Tibial nerve (tissue), 4 donors: ENCODE measurements at regions not wholly inside any gene's neighbourhood (a gene's known extent, or its start where the extent isn't known, plus 50 kb on each side); places are given as distances from the start of the nearest gene placed in this dataset.

Experiments
- EP300 ChIP-seq, 2 donors: sonication (generic); formaldehyde crosslinking; IDR thresholded peaks; one replicate each; pipeline ENCODE4 v1.6.1; 2017; ENCODE audit warnings: antibody characterized with exemption in 2 of 2, mild to moderate bottlenecking in 1 of 2
- TF ChIP-seq, protein P1 (sequence below), 5 experiments: fragments of 200-600 bp in 3 of 5; fragments of 450-650 bp in 2 of 5; sonication (generic) in 3 of 5; IDR thresholded peaks; one replicate each; pipeline ENCODE4 v1.5.1; 2016 to 2019; ENCODE audit warnings: antibody characterized with exemption in 5 of 5, mild to moderate bottlenecking in 3 of 5, moderate library complexity in 2 of 5

DNA sequence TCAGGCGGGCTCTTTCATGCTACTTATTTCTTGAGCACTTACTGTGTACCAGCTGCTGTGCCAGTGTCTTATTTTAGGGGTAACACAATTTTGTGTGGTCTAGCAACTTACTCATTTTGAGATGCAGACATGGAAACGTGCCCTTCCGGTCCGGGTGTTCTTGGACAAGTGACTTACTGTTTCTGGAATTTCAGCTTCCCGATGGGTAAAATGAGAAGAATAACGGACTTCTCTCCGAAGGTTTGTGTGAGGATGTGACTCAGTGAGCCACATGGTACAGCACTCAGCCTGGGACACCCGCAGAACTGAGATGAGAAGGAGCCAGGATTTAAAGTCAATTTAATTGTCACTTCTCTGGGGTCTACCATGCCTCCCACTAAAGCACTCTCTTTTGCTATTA, 114.5 kb upstream of the SYT13 start:
- no peak for TF ChIP-seq EP300 (IDR thresholded peaks at IDR 0.05)
- TF ChIP-seq, protein P1, sequence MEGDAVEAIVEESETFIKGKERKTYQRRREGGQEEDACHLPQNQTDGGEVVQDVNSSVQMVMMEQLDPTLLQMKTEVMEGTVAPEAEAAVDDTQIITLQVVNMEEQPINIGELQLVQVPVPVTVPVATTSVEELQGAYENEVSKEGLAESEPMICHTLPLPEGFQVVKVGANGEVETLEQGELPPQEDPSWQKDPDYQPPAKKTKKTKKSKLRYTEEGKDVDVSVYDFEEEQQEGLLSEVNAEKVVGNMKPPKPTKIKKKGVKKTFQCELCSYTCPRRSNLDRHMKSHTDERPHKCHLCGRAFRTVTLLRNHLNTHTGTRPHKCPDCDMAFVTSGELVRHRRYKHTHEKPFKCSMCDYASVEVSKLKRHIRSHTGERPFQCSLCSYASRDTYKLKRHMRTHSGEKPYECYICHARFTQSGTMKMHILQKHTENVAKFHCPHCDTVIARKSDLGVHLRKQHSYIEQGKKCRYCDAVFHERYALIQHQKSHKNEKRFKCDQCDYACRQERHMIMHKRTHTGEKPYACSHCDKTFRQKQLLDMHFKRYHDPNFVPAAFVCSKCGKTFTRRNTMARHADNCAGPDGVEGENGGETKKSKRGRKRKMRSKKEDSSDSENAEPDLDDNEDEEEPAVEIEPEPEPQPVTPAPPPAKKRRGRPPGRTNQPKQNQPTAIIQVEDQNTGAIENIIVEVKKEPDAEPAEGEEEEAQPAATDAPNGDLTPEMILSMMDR (IDR thresholded peaks at IDR 0.05), result no peak
